ENCODE measurements at regions not wholly inside any gene's neighbourhood (a gene's known extent, or its start where the extent isn't known, plus 50 kb on each side); places are given as distances from the start of the nearest gene placed in this dataset.

DNA sequence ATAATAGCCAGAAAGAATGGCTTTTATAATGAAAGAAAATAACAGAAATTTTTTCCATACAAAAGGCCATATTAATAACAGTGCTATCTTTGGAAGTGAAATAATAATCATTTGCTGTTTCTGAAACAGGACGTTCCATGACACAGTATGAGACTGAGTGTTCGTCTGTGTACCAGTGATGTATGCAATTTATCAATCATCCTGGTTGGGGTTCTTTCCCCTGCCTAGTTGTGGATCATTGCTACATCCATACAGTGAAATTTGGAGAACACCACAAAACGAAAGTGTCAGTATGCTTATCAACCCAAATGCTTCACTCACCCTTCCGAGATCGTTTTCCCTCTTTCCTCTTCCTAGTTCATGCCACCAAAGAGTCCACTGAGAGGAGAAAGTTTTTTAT is 151.4 kb upstream of the PRDM1 start:
- TF ChIP-seq, protein P1, sequence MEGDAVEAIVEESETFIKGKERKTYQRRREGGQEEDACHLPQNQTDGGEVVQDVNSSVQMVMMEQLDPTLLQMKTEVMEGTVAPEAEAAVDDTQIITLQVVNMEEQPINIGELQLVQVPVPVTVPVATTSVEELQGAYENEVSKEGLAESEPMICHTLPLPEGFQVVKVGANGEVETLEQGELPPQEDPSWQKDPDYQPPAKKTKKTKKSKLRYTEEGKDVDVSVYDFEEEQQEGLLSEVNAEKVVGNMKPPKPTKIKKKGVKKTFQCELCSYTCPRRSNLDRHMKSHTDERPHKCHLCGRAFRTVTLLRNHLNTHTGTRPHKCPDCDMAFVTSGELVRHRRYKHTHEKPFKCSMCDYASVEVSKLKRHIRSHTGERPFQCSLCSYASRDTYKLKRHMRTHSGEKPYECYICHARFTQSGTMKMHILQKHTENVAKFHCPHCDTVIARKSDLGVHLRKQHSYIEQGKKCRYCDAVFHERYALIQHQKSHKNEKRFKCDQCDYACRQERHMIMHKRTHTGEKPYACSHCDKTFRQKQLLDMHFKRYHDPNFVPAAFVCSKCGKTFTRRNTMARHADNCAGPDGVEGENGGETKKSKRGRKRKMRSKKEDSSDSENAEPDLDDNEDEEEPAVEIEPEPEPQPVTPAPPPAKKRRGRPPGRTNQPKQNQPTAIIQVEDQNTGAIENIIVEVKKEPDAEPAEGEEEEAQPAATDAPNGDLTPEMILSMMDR (IDR thresholded peaks at IDR 0.05; ENCODE audit: insufficient read depth, low read length, poor library complexity, severe bottlenecking): no peak
- no peak for TF ChIP-seq EZH2phosphoT487 (conservative IDR thresholded peaks at IDR 0.05; ENCODE audit: low read length)
